ENCODE measurements at regions not wholly inside any gene's neighbourhood (a gene's known extent, or its start where the extent isn't known, plus 50 kb on each side); places are given as distances from the start of the nearest gene placed in this dataset.

GRCh38 chr19:16012552-16012951 is 63.7 kb upstream of the TPM4 start:
- no peak overlapping the region for H3K4me3 ChIP-seq (replicated peaks in 1 of 4; ENCODE audit: control extremely low read depth in 1 of 4, insufficient read depth in 1 of 4, low read depth in 3 of 4, low read length in 4 of 4)

GRCh38 chr19:16013181-16013850 is 63.0 kb upstream of the TPM4 start:
- Histone ChIP-seq H3K4me2 (ENCODE audit: extremely low read depth, insufficient read depth, low read length) (no peak overlapping the region), H3K79me2 (ENCODE audit: control insufficient read depth, insufficient read depth, low read length) (no peaks in the 10 kb centered on the region), H3K27ac (ENCODE audit: insufficient read depth, low read length) (no peak overlapping the region), H3K9me3 (ENCODE audit: control insufficient read depth, insufficient read depth, low read depth, low read length) (no peaks in the 10 kb centered on the region), H4K20me1 (ENCODE audit: control insufficient read depth, extremely low read depth, insufficient read depth, low read length) (no peaks in the 10 kb centered on the region), H3K9ac (ENCODE audit: insufficient read depth, low read length) (no peak overlapping the region), H3K36me3 (ENCODE audit: control insufficient read depth, insufficient read depth, low read length) (no peaks in the 10 kb centered on the region), H2AFZ (ENCODE audit: low read length) (no peak overlapping the region), H3K4me3 (replicated peaks in 1 of 4; ENCODE audit: control extremely low read depth in 1 of 4, insufficient read depth in 1 of 4, low read depth in 3 of 4, low read length in 4 of 4) (no peak overlapping the region), H3K27me3 (ENCODE audit: control insufficient read depth, insufficient read depth, low read length) (no peaks in the 10 kb centered on the region), H3K4me1 (ENCODE audit: control insufficient read depth, extremely low read depth, insufficient read depth, low read length) (no peaks in the 10 kb centered on the region)
- TF ChIP-seq CTCF (conservative IDR thresholded peaks at IDR 0.05 in 1 of 2, IDR thresholded peaks at IDR 0.05 in 1 of 2; ENCODE audit: low read depth in 1 of 2, low read length in 2 of 2) (no peak), EZH2 (IDR thresholded peaks at IDR 0.05; ENCODE audit: low read length, missing control alignments) (no peak)
- DNase-seq (ENCODE audit: low read depth in 2 of 2) = no peak

More at GRCh38 chr19:16012552-16012951, 63.7 kb upstream of the TPM4 start:
- H3K9me3 ChIP-seq (ENCODE audit: control insufficient read depth, insufficient read depth, low read depth, low read length) = no peaks in the 10 kb centered on the region
- H3K27ac ChIP-seq (ENCODE audit: insufficient read depth, low read length) = no peak overlapping the region
- TF ChIP-seq EZH2 (IDR thresholded peaks at IDR 0.05; ENCODE audit: low read length, missing control alignments) (no peak), CTCF (conservative IDR thresholded peaks at IDR 0.05 in 1 of 2, IDR thresholded peaks at IDR 0.05 in 1 of 2; ENCODE audit: low read depth in 1 of 2, low read length in 2 of 2) (no peak)
- no peak overlapping the region for H2AFZ ChIP-seq (ENCODE audit: low read length)
- H3K4me2 ChIP-seq (ENCODE audit: extremely low read depth, insufficient read depth, low read length) = no peak overlapping the region
- H3K79me2 ChIP-seq (ENCODE audit: control insufficient read depth, insufficient read depth, low read length) = no peaks in the 10 kb centered on the region
- H3K4me1 ChIP-seq (ENCODE audit: control insufficient read depth, extremely low read depth, insufficient read depth, low read length) = no peaks in the 10 kb centered on the region
- no peaks in the 10 kb centered on the region for H3K27me3 ChIP-seq (ENCODE audit: control insufficient read depth, insufficient read depth, low read length)
- no peak for DNase-seq (ENCODE audit: low read depth in 2 of 2)
- no peaks in the 10 kb centered on the region for H4K20me1 ChIP-seq (ENCODE audit: control insufficient read depth, extremely low read depth, insufficient read depth, low read length)
- no peak overlapping the region for H3K9ac ChIP-seq (ENCODE audit: insufficient read depth, low read length)
- no peaks in the 10 kb centered on the region for H3K36me3 ChIP-seq (ENCODE audit: control insufficient read depth, insufficient read depth, low read length)

GRCh38 chr19:16013851-16014840 is 62.1 kb upstream of the TPM4 start:
- Histone ChIP-seq H3K36me3 (ENCODE audit: control insufficient read depth, insufficient read depth, low read length) (no peaks in the 10 kb centered on the region), H4K20me1 (ENCODE audit: control insufficient read depth, extremely low read depth, insufficient read depth, low read length) (no peaks in the 10 kb centered on the region), H3K9me3 (ENCODE audit: control insufficient read depth, insufficient read depth, low read depth, low read length) (no peaks in the 10 kb centered on the region), H3K4me2 (ENCODE audit: extremely low read depth, insufficient read depth, low read length) (no peak overlapping the region), H3K9ac (ENCODE audit: insufficient read depth, low read length) (no peak overlapping the region), H3K27me3 (ENCODE audit: control insufficient read depth, insufficient read depth, low read length) (no peaks in the 10 kb centered on the region), H3K27ac (ENCODE audit: insufficient read depth, low read length) (no peak overlapping the region), H3K79me2 (ENCODE audit: control insufficient read depth, insufficient read depth, low read length) (no peaks in the 10 kb centered on the region), H2AFZ (ENCODE audit: low read length) (no peak overlapping the region), H3K4me1 (ENCODE audit: control insufficient read depth, extremely low read depth, insufficient read depth, low read length) (no peaks in the 10 kb centered on the region), H3K4me3 (replicated peaks in 1 of 4; ENCODE audit: control extremely low read depth in 1 of 4, insufficient read depth in 1 of 4, low read depth in 3 of 4, low read length in 4 of 4) (no peak overlapping the region)
- TF ChIP-seq CTCF (conservative IDR thresholded peaks at IDR 0.05 in 1 of 2, IDR thresholded peaks at IDR 0.05 in 1 of 2; ENCODE audit: low read depth in 1 of 2, low read length in 2 of 2) (no peak), EZH2 (IDR thresholded peaks at IDR 0.05; ENCODE audit: low read length, missing control alignments) (no peak)
- no peak for DNase-seq (ENCODE audit: low read depth in 2 of 2)
